HG03045 (cell line): ENCODE measurements at regions not wholly inside any gene's neighbourhood (a gene's known extent, or its start where the extent isn't known, plus 50 kb on each side); places are given as distances from the start of the nearest gene placed in this dataset.

Experiments
- ATAC-seq: cut with Tn5 transposase; IDR thresholded peaks from one replicate; pipeline ENCODE4 v1.9.1; 2021; ENCODE audit warnings: mild to moderate bottlenecking, moderate library complexity; ENCODE audit not compliant: unreplicated experiment

DNA sequence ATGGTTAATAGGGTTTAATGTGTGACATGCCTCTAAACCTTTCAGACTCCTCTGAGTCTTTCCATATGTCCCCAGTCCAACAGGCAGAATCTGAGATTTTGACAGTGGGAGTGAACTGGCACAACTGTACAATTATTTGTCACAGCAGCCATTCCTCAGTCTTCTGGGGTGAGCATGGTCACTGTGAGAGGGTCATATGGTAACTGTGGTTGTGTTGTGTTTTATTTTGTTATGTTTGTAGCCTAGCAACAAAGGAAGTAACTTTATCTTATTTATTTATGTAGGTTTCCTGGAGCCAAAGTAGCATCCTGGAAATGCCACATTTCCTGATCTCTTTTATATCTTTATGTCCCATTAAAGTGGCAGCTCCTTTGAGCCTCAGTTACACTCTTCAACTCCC is 1067.9 kb downstream of the TTLL7 start:
- no peak for ATAC-seq

DNA sequence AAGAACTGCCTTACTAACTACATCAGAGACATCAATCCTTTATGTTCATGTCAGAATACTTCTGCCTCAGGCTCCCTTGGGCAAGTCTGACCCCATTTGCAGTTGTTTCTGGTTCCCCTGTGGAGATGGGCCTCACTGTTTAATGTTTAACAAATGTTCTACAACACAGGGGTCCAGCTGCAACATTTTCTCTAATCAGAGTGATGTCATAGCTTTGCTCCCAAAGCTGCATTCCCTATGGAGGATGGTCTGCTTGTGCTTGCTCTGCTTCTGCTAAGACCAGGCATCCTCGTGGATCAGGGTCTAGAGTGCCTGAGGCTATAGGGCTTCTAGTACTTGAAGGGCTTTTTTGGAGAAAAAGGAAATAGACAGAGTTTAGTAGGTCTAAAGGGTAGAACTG is 1071.2 kb downstream of the TTLL7 start:
- ATAC-seq, result no peak

DNA sequence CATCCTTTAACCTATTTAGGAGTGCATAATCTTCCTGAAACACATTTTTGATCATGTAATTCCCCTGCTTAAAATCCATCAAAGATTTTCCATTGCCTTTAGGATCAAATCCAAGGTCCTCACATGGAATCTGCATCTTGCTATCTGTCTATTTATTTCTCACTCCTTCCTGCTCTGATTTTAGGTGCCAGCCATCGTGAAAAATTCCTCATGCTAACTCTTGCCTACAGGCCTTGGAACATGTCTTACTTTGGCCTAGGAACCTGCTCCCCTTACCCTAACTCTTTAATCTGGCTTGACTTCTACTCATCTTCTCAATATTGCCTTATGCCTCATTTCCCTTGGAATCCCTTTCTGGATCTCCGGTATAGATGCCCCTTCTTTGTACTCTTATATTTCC is 1074.3 kb downstream of the TTLL7 start:
- no peak for ATAC-seq

DNA sequence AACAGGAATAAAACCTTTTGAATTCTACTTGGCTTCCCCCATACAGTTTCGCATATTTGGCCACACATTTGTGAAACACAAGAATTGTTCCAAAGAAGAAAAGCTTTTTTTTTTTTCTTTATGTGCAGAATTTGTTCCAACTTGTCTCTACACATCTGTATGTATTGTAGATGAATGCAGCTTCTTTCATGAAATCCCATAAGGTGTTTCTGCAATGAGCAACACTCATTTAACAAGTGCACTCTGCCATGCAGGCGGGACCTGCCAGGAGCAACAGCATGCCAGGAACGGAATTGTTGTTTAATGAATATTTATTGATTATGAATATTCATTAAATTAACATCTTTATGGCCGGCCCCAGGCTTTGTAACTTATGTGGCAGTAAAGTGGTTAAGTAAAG is 1075.0 kb downstream of the TTLL7 start:
- no peak for ATAC-seq

DNA sequence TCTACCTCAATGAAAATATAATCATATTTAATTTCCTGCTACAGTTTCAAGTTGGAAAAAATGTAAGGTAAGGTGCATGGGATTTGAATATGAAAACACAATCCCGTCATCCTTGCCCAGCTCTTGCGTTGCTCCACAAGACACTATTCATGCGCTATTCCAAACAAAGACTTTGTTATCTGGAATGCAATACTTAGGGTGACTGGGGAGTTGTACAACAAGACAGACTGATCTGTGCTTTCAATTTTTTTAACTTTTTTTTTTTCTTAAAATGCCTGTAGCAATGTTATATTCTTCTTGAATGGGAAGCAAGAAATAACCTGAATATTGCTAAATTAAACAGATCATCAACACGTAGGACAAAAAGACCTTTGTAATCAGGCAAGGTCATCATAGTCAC is 1077.2 kb downstream of the TTLL7 start:
- no peak for ATAC-seq

DNA sequence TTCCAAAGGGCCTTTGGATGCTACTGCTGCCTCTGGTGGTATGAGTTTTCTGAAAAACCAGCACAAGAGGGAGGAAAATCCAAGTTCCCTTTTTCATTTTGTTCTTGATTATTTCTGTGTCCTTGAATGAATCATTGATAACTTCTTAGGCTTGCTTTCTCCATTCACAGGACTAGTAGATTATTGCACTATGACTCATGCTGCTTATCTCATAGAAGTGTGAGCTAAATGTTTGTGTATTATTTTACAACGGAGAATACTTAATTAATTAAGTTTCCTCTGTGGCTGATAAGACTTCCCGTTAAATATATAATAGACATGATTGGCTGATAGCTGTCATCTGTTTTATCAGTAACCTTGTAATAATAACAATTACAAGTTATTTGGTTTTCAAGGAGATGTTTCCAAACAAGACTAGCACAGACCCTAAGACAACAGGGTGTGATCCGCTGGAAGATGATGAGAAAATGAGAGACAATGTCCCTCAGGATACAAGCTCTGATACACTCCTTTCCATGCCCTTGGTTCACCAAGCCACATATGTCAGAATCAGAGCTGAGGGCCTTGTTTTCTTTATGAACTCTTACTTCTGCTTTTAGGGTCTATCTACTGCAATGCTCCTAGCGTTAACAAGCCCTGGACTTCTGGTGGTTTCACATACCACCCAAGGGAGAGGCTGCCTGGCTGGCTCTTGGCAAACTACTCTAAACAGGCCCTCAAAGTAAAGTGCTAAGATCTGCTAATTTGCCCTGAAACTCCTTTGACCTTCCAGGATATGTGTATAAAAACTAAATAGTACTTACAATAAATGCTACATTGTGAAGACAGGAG is 1078.3 kb downstream of the TTLL7 start:
- no peak for ATAC-seq

DNA sequence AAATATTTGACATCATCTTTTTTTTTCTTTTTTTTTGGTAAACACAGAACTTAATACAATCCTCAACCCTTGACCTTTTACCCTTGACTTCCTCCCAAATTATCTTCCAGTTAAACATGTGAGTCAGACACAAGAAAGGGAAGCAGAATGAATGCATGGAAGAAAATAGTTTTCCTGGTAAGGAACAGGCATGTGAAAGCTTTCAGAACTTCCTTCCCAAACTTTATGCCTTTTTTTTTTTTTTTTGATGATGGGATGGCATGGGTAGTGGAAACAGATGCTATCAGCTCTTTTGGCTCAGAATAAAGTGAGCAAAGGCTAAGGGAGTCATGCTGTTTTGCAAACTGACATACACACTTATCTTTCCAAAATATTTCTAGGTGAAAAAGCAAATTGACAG is 1079.1 kb downstream of the TTLL7 start:
- no peak for ATAC-seq

DNA sequence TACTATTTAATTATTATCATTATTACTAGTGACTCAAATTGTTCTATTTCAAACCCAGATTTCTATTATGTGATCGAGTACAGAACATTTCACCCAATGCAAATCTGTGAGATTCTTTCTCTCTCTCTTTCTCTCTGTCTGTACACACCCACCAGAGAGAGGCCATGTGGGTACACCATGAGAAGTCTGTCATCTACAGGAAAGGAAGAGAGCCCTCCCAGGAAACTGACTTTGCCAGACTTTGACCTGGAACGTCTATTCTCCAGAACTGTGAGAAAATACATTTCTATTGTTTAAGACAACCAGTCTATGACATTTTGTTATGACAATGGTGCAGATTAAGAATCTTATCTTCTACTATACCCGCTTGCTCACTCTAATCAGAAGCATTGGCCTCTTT is 1091.6 kb downstream of the TTLL7 start:
- no peak for ATAC-seq

DNA sequence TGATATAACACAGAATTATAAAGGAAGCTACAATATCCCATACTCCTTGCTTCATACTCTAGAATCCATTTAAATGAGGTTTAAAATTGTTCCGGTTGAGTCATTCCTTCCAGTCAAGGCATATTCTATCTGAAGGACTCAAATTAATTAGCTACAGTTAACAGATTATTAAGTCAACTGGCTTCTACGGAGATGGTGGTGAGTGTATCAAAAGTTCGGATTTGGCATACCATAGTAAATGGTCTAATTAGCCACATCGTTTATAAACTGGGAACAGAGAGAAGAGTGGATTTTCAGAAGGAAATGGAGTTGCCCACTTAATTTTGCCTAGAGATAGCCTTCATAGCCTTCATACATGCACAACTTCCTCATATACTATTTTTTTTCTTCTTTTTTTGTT is 1095.3 kb downstream of the TTLL7 start:
- ATAC-seq, result no peak

DNA sequence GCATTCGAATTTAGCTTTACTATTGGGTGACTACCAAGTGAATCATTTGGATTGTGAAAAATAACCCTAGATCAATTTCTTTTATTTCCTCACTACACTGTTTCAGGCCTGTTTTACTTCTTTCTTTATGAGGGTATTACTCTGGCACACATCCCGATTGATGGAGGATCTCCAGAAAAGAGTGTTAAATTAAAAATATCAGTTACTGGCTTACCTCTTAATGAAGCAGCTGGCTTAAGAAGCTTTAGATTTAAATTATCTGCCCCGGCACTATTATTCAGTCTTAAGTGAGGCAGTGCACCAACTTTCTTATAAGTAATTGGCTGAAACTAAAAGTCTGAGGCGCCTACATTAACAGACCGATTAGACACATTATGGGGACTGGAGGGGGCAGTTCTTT is 1097.4 kb downstream of the TTLL7 start:
- ATAC-seq, result no peak

DNA sequence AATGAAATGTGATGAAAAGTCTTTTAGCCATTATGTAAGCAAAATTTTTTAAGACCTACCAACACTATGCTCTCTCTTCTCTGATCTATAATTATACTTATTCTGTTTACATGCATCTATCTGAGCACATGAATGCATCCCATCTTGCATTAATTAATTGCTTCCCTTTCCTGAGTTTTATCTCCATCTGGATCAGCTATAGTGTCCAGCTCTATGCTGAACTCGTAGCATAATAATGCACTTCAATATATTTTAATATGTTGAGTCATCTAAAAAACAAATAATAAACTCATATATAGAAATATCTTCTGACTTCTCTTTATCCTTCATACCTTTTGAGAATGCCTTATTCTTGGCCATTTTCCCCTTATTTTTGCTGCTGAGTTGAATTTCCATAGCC is 1097.8 kb downstream of the TTLL7 start:
- ATAC-seq, result no peak

DNA sequence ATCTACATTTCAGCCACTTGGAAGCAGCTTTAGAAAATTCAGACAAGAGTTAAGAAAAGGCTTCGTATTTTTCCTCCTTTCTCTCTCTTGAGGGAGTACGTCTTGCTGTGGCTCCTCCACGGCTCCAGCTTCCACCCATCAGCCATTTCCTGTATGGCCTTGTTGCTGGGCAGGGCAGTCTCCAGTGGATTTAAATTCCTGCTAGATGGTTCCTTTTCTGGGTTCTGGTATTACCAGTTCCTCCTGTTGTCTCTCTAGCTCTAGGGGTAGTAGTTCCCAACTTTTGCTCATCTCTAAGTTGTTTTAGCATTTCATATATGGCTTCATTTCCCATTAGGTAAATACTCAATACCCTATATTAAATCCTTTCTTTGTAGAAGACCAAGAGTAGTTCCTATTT is 1098.3 kb downstream of the ADGRL2 start:
- ATAC-seq, result no peak

DNA sequence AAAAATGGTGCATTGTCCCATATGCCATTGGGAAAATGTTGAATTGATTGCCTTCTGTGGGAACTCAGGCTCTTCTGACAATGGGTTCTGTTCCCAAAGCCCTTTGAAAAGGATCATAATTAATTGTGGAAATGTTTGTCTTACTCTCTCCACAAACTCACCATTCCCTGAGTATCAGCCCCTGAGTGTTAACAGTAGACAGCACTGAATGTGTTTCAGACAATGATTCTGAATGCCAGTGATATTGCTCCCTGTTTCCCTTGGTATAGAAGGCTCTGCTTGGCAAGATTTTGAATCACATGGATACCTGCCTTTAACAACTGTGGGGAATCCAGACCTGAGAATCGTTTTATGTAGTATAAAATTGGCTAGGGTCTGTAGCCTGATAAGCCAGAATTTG is 1096.8 kb downstream of the ADGRL2 start:
- no peak for ATAC-seq

DNA sequence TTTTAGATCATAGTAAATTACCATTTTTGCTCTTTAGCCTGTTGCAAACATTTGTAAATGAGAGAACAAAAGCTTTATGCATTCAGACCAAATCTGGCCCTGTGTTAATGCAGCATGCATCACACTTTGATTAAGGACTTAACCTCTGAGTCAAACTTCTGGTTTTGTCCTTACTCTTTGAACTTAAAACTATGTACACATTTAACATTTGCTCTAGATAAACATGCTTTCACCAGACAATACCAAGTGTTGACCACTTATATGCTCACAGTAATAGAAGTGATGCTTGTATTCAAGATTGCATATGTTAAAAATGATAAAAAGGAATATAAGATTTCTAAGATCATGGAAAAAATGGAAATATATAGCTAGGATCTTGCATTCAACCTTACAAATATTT is 1095.3 kb downstream of the ADGRL2 start:
- ATAC-seq, result no peak

DNA sequence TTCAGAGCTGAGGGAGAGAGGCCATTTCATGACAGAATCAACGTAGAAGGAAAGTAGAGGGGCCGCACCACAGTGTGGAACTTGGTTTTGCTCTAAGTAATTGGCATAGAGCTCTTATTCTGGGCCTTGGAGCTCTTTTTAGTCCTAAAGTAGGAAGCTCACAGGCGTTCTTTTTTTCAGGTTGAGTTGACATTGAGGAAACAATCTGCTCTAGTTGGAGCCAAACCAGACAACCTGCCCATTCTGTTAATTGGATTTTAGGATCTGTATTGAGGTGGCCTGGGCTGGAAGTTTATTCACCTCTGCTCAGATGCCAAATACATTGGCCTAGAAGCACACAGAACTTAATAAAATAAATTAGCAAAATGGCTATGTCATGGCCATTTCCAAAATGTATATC is 1093.9 kb downstream of the ADGRL2 start:
- ATAC-seq, result no peak

DNA sequence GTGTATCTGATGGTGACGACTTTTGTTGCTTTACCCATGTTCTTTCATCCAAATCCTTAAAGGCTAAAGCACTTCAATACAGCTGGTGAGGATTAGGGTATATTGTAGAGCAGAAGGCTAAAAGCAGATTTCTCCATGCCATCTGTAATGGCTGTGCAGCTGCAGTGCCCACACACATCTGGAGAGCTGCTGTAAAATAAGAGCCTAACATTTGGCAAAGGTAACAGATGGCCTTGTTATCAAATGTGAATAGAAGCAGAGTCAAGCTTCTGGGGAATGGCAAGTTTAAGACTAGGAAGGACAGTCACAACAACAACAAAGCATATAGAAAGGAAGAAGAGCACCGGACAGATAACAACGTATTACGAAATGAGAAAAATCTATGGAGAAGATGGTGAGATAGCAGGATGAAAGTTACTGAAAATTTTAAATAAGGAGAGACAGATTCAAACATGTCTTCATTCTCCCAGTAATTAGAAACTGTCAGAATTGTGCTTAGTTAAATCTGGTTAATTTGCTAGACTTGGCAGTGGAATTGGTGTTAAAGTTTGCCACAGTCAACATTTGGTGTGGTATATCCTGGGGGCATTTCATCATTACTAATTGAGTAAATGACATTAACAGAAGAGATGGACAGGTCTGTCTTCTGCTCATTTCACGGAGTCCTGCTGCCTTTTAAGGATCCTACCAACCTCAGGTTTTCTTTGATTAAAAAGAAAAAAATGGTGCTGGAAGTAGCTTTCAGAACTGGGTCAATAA is 1093.2 kb downstream of the ADGRL2 start:
- no peak for ATAC-seq

DNA sequence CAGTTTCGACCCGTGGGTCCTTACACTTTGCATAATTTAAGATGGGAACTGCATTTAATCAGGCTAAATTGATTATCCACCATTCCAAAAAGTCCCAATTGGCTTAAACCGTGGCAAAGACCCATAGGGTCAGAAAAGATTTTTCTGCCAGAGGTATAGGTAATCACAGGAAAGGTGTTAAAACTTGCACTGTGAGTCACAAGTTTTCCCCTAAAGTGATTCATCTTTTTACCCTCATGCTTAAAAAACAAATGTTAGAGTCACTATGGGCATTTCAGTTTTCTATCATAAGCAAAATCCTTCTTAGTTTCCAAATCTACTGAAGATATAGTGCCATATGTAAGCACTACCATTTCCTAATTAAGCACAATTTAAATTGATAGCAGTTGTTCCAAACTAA is 1079.8 kb downstream of the ADGRL2 start:
- no peak for ATAC-seq

DNA sequence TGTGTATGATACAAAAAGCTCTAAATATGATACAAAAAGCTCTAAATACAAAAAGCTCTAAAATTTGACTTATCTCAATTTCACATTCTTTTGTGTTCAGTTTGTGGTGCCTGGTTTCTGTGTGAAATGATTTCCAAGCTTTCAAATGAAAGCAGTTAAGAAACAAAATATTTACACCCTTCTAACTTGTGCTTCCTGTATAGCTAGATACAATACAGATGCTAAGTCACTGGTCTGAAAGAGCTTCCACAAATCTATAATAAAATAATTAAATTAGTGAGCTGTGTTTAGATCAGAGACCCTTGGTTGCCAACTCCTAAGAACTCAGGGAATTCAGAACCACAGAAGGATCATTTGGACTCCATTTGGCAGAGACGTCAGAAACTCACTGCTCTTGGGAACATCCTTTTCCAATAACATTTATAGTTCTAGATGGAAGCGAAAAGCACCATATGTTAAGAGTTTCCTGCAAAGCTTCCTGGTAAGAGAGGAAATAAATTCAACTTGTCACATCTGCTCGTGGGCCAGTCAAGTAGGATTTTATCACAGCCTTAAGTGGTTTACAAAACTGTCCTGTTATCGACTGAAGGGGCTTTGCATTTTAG is 1079.1 kb downstream of the ADGRL2 start:
- ATAC-seq, result no peak

DNA sequence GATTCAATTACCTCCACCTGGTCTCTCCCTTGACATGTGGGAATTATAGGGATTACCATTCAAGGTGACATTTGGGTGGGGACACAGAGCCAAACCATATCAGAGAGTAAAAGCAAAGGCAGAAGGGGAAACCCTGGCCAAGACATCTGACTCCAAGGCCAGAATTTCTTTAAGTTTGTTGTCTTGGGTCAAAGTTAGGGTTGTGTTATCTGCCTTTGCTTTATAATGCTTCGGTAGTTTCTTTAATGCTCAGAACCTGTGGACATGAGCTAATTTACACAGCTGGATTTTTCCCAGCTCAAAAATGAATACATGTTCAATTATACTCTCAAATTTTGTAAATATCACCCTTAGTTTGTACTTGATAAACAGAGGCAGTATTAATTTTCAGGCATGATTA is 1074.4 kb downstream of the ADGRL2 start:
- ATAC-seq, result no peak

DNA sequence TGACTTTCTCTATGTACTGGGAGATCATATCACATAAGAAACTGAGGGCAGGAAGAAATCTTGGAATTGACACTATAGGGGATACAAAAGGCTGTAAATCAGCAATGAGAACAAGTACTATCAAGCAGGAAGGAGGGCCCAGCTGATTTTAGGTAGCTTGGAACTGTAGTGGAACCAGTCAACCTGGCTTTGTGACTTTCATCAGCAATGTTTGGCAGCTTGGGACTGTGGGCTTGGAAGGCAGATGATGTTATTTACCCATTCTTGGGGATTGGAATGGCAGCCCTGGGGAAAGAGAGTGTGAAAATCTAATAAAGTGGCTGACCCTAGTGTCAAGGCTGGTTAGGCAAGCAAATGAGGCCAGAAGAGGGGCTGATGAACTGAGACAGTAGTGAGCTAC is 1073.3 kb downstream of the ADGRL2 start:
- ATAC-seq, result no peak

DNA sequence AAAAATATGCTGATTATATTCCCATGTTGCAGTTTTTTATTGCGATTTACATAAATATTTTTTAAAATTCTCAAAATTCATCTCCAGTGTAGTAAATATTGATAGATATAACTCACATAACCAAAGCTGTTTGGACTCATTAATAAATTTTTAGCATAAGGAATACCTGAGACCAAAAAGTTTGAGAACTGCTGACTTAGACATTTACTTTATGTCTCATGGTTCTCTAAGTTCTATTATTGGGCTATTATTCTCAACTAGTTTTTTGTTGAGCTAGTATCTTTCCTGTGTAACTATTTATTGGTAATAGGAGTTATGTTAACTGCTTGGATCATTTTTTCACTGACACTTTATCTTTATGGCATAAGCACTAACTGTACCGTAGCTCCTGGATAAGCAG is 1069.6 kb downstream of the ADGRL2 start:
- no peak for ATAC-seq

DNA sequence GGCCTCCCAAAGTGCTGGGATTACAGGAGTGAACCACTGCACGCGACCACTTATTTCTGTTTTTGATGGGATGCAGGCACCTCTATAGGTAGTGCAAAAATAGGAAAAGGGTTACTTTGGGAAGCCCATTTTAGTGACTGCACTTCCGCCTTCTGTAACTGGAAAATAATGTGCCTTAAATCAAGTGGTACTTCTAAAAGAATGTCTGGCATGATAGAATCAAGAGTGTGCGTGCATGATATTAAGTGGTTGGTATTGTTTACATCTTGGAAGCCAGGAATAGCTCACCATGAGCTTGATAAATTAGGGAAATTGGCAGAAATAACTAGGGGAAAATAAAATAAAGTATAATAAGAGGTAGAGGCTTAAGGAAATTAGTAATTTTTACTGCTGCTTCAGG is 1067.0 kb downstream of the ADGRL2 start:
- no peak for ATAC-seq
